Naive thymus-derived CD4-positive, alpha-beta T cell (primary cell): ENCODE measurements at regions not wholly inside any gene's neighbourhood (a gene's known extent, or its start where the extent isn't known, plus 50 kb on each side); places are given as distances from the start of the nearest gene placed in this dataset.

Source experiments
- ATAC-seq: fragments of 150-1000 bp; cut with Tn5 transposase; 2 replicates; pipeline ENCODE4 v1.10.0; 2021; ENCODE audit warnings: mild to moderate bottlenecking, moderate library complexity
- CTCF ChIA-PET: fragments of 350-600 bp; sonication (Branson Sonifier 250); formaldehyde crosslinking; loops from one replicate; lab custom pipeline; 2021; ENCODE audit warnings: antibody characterized with exemption; lab: Charles Lee
- POLR2A ChIA-PET: fragments of 350-600 bp; sonication (Branson Sonifier 250); formaldehyde crosslinking; loops from one replicate; lab custom pipeline; 2021; ENCODE audit warnings: antibody characterized with exemption, inconsistent platforms; lab: Charles Lee
- DNase-seq, 9 donors: peaks; one replicate each; pipeline versions ENCODE4 v3.0.0 to v3.0.0-alpha.2; 2020 to 2022; ENCODE audit warnings: mixed read lengths in 1 of 9
- H3K27ac ChIP-seq: one replicate; pipeline ENCODE4 v1.7.0; 2013; ENCODE audit warnings: mild to moderate bottlenecking, low read depth, low read length, moderate library complexity
- H3K27me3 ChIP-seq, 2 donors: one replicate each; pipeline ENCODE4 v1.7.0; 2013; ENCODE audit warnings: low read length in 2 of 2, mild to moderate bottlenecking in 2 of 2, moderate library complexity in 2 of 2; ENCODE audit not compliant: control insufficient read depth in 2 of 2, insufficient read depth in 2 of 2
- H3K36me3 ChIP-seq, 3 experiments: 1 replicate in 2 of 3; 2 replicates in 1 of 3; pipeline ENCODE4 v1.7.0; 2013; ENCODE audit warnings: low read length in 3 of 3, mild to moderate bottlenecking in 3 of 3, moderate library complexity in 1 of 3; ENCODE audit not compliant: insufficient read depth in 3 of 3, control insufficient read depth in 2 of 3
- H3K4me1 ChIP-seq, 2 donors: one replicate each; pipeline ENCODE4 v1.7.0; 2013; ENCODE audit warnings: low read length in 2 of 2, mild to moderate bottlenecking in 2 of 2, moderate library complexity in 1 of 2; ENCODE audit not compliant: control insufficient read depth in 2 of 2, insufficient read depth in 2 of 2
- H3K4me3 ChIP-seq: 2 replicates; pipeline ENCODE4 v1.7.0; 2013; ENCODE audit warnings: mild to moderate bottlenecking, low read length
- H3K9me3 ChIP-seq, 3 experiments: 1 replicate in 2 of 3; 2 replicates in 1 of 3; pipeline ENCODE4 v1.7.0; 2013; ENCODE audit warnings: low read length in 3 of 3; ENCODE audit not compliant: control insufficient read depth in 2 of 3
- H3K27ac Mint-ChIP-seq, 9 donors: one replicate each; pipeline ENCODE4 v1.8.0; 2020 to 2022; ENCODE audit warnings: mixed read lengths in 9 of 9, mild to moderate bottlenecking in 8 of 9, moderate library complexity in 5 of 9, inconsistent platforms in 2 of 9
- H3K27me3 Mint-ChIP-seq, 5 donors: one replicate each; pipeline ENCODE4 v1.8.0; 2021 to 2022; ENCODE audit warnings: mixed read lengths in 5 of 5, mild to moderate bottlenecking in 1 of 5
- H3K36me3 Mint-ChIP-seq, 5 donors: one replicate each; pipeline ENCODE4 v1.8.0; 2020 to 2022; ENCODE audit warnings: mixed read lengths in 5 of 5, mild to moderate bottlenecking in 3 of 5, inconsistent platforms in 1 of 5
- H3K4me1 Mint-ChIP-seq, 7 donors: one replicate each; pipeline ENCODE4 v1.8.0; 2020 to 2022; ENCODE audit warnings: mixed read lengths in 7 of 7, mild to moderate bottlenecking in 3 of 7, inconsistent platforms in 1 of 7
- H3K4me3 Mint-ChIP-seq, 10 donors: one replicate each; pipeline ENCODE4 v1.8.0; 2020 to 2022; ENCODE audit warnings: mild to moderate bottlenecking in 10 of 10, mixed read lengths in 10 of 10, moderate library complexity in 6 of 10, inconsistent platforms in 2 of 10
- H3K9me3 Mint-ChIP-seq, 11 donors: one replicate each; pipeline ENCODE4 v1.8.0; 2020 to 2022; ENCODE audit warnings: mixed read lengths in 11 of 11, mild to moderate bottlenecking in 4 of 11, inconsistent platforms in 1 of 11, moderate library complexity in 1 of 11
- intact Hi-C, 2 donors: fragments of 100-400 bp; cut with micrococcal nuclease; formaldehyde crosslinking; loops; one replicate each; pipeline ENCODE4 v1.15.1; 2023

- Mint-ChIP-seq H3K27ac (no peak overlapping the region), H3K27me3 (peaks cover 0 to 6% (median 0%) of the 10 kb centered on the region in 5 donors), H3K4me3 (no peak overlapping the region), H3K9me3 (peaks cover 0 to 4% (median 0%) of the 10 kb centered on the region in 11 donors), H3K36me3 (no peaks in the 10 kb centered on the region), H3K4me1 (no peaks in the 10 kb centered on the region)
- no peaks in the 10 kb centered on the region for H3K9me3 ChIP-seq
- DNase-seq (no peak), ATAC-seq (no peak)
- no peak overlapping the region for H3K4me3 ChIP-seq
- no peak overlapping the region for H3K27ac ChIP-seq
- H3K27me3 ChIP-seq, result no peaks in the 10 kb centered on the region
- POLR2A ChIA-PET, result no interaction called here
- no peaks in the 10 kb centered on the region for H3K36me3 ChIP-seq
- no peaks in the 10 kb centered on the region for H3K4me1 ChIP-seq
- CTCF ChIA-PET, result no interaction called here
- intact Hi-C loops, result no loop called here
Observed at GRCh38 chr16:82389956-82390650, 220.1 kb upstream of the MPHOSPH6 start.

- no peaks in the 10 kb centered on the region for H3K27me3 ChIP-seq
- ATAC-seq, result no peak
- Mint-ChIP-seq H3K36me3 (no peaks in the 10 kb centered on the region), H3K9me3 (peaks cover 0 to 4% (median 0%) of the 10 kb centered on the region in 11 donors), H3K4me1 (peaks cover 0 to 2% (median 0%) of the 10 kb centered on the region in 7 donors), H3K27me3 (peaks cover 0 to 5% (median 0%) of the 10 kb centered on the region in 5 donors), H3K4me3 (no peak overlapping the region), H3K27ac (no peak overlapping the region)
- ChIA-PET POLR2A (no interaction called here), CTCF (no interaction called here)
- no peak overlapping the region for H3K4me3 ChIP-seq
- H3K36me3 ChIP-seq, result no peaks in the 10 kb centered on the region
- H3K4me1 ChIP-seq, result no peaks in the 10 kb centered on the region
- no peak overlapping the region for H3K27ac ChIP-seq
- H3K9me3 ChIP-seq, result no peaks in the 10 kb centered on the region
- intact Hi-C loops, result no loop called here
- no peak for DNase-seq
Observed at GRCh38 chr16:82386761-82387160, 216.7 kb upstream of the MPHOSPH6 start.

GRCh38 chr16:82384949-82385348 lies 214.9 kb upstream of the MPHOSPH6 start:
- CTCF ChIA-PET, result no interaction called here
- Histone ChIP-seq H3K27ac (no peak overlapping the region), H3K9me3 (no peaks in the 10 kb centered on the region), H3K27me3 (no peaks in the 10 kb centered on the region), H3K36me3 (no peaks in the 10 kb centered on the region), H3K4me3 (no peak overlapping the region), H3K4me1 (no peaks in the 10 kb centered on the region)
- Mint-ChIP-seq H3K4me1 (peaks cover 0 to 2% (median 0%) of the 10 kb centered on the region in 7 donors), H3K36me3 (no peaks in the 10 kb centered on the region), H3K9me3 (peaks cover 0 to 5% (median 2%) of the 10 kb centered on the region in 11 donors), H3K4me3 (no peak overlapping the region), H3K27ac (no peak overlapping the region), H3K27me3 (peaks cover 0 to 11% (median 5%) of the 10 kb centered on the region in 5 donors)
- intact Hi-C loops, result no loop called here
- POLR2A ChIA-PET, result no interaction called here
- no peak for ATAC-seq
- DNase-seq, result no peak

- CTCF ChIA-PET, result no interaction called here
- Histone ChIP-seq H3K36me3 (no peaks in the 10 kb centered on the region), H3K27ac (no peak overlapping the region), H3K9me3 (no peaks in the 10 kb centered on the region), H3K4me1 (no peaks in the 10 kb centered on the region), H3K27me3 (no peaks in the 10 kb centered on the region), H3K4me3 (no peak overlapping the region)
- Mint-ChIP-seq H3K4me3 (no peak overlapping the region), H3K27me3 (peaks cover 0 to 11% (median 5%) of the 10 kb centered on the region in 5 donors), H3K27ac (no peak overlapping the region), H3K4me1 (peaks cover 0 to 2% (median 0%) of the 10 kb centered on the region in 7 donors), H3K9me3 (peaks cover 0 to 5% (median 2%) of the 10 kb centered on the region in 11 donors), H3K36me3 (no peaks in the 10 kb centered on the region)
- DNase-seq (no peak), ATAC-seq (no peak)
- intact Hi-C loops, result no loop called here
- POLR2A ChIA-PET, result no interaction called here
Observed at GRCh38 chr16:82384017-82384416, 214.0 kb upstream of the MPHOSPH6 start.

GRCh38 chr16:82382521-82382920 lies 212.5 kb upstream of the MPHOSPH6 start:
- H3K27ac ChIP-seq, result no peak overlapping the region
- Mint-ChIP-seq H3K4me3 (no peak overlapping the region), H3K36me3 (no peaks in the 10 kb centered on the region), H3K27ac (no peak overlapping the region), H3K27me3 (peaks cover 0 to 11% (median 5%) of the 10 kb centered on the region in 5 donors), H3K9me3 (peaks cover 0 to 5% (median 2%) of the 10 kb centered on the region in 11 donors), H3K4me1 (peaks cover 0 to 2% (median 0%) of the 10 kb centered on the region in 7 donors)
- H3K36me3 ChIP-seq, result no peaks in the 10 kb centered on the region
- DNase-seq (no peak), ATAC-seq (no peak)
- no peak overlapping the region for H3K4me3 ChIP-seq
- ChIA-PET POLR2A (no interaction called here), CTCF (no interaction called here)
- no peaks in the 10 kb centered on the region for H3K9me3 ChIP-seq
- intact Hi-C loops, result no loop called here
- no peaks in the 10 kb centered on the region for H3K27me3 ChIP-seq
- no peaks in the 10 kb centered on the region for H3K4me1 ChIP-seq

- ChIA-PET CTCF (no interaction called here), POLR2A (no interaction called here)
- H3K9me3 ChIP-seq, result no peaks in the 10 kb centered on the region
- no peak overlapping the region for H3K4me3 ChIP-seq
- intact Hi-C loops, result no loop called here
- no peaks in the 10 kb centered on the region for H3K4me1 ChIP-seq
- no peak overlapping the region for H3K27ac ChIP-seq
- ATAC-seq (no peak), DNase-seq (no peak)
- no peaks in the 10 kb centered on the region for H3K36me3 Mint-ChIP-seq
- H3K9me3 Mint-ChIP-seq, result peaks cover 0 to 5% (median 2%) of the 10 kb centered on the region in 11 donors
- no peaks in the 10 kb centered on the region for H3K27me3 ChIP-seq
- peaks cover 0 to 2% (median 0%) of the 10 kb centered on the region in 7 donors for H3K4me1 Mint-ChIP-seq
- H3K27ac Mint-ChIP-seq, result no peak overlapping the region
- no peak overlapping the region for H3K4me3 Mint-ChIP-seq
- H3K36me3 ChIP-seq, result no peaks in the 10 kb centered on the region
- peaks cover 0 to 13% (median 11%) of the 10 kb centered on the region in 5 donors for H3K27me3 Mint-ChIP-seq
Observed at GRCh38 chr16:82379551-82379950, 209.5 kb upstream of the MPHOSPH6 start.

- no peaks in the 10 kb centered on the region for H3K36me3 Mint-ChIP-seq
- H3K27ac Mint-ChIP-seq, result no peak overlapping the region
Observed at GRCh38 chr16:82373976-82374375, 204.0 kb upstream of the MPHOSPH6 start.

More at GRCh38 chr16:82373976-82374375, 204.0 kb upstream of the MPHOSPH6 start:
- ATAC-seq (no peak), DNase-seq (no peak)
- Histone ChIP-seq H3K9me3 (no peaks in the 10 kb centered on the region), H3K27ac (no peak overlapping the region), H3K4me3 (no peak overlapping the region), H3K4me1 (no peaks in the 10 kb centered on the region), H3K27me3 (no peaks in the 10 kb centered on the region), H3K36me3 (no peaks in the 10 kb centered on the region)
- peaks cover 0 to 5% (median 0%) of the 10 kb centered on the region in 11 donors for H3K9me3 Mint-ChIP-seq
- no peaks in the 10 kb centered on the region for H3K4me1 Mint-ChIP-seq
- H3K27me3 Mint-ChIP-seq, result peaks cover 0 to 8% (median 5%) of the 10 kb centered on the region in 5 donors
- intact Hi-C loops, result no loop called here
- POLR2A ChIA-PET, result no interaction called here
- CTCF ChIA-PET, result no interaction called here
- no peak overlapping the region for H3K4me3 Mint-ChIP-seq
